ENCODE measurements at regions not wholly inside any gene's neighbourhood (a gene's known extent, or its start where the extent isn't known, plus 50 kb on each side); places are given as distances from the start of the nearest gene placed in this dataset.

GRCh38 chr19:31709476-31709875 is 360.2 kb upstream of the TSHZ3 start:
- peaks cover 6% of the 10 kb centered on the region for H3K27me3 Mint-ChIP-seq (ENCODE audit: insufficient read depth)
- H3K27ac Mint-ChIP-seq, result no peak overlapping the region
- peaks cover 34% of the 10 kb centered on the region for H3K9me3 Mint-ChIP-seq
- H3K36me3 Mint-ChIP-seq (ENCODE audit: low read depth), result no peaks in the 10 kb centered on the region
- TF ChIP-seq, protein P1, sequence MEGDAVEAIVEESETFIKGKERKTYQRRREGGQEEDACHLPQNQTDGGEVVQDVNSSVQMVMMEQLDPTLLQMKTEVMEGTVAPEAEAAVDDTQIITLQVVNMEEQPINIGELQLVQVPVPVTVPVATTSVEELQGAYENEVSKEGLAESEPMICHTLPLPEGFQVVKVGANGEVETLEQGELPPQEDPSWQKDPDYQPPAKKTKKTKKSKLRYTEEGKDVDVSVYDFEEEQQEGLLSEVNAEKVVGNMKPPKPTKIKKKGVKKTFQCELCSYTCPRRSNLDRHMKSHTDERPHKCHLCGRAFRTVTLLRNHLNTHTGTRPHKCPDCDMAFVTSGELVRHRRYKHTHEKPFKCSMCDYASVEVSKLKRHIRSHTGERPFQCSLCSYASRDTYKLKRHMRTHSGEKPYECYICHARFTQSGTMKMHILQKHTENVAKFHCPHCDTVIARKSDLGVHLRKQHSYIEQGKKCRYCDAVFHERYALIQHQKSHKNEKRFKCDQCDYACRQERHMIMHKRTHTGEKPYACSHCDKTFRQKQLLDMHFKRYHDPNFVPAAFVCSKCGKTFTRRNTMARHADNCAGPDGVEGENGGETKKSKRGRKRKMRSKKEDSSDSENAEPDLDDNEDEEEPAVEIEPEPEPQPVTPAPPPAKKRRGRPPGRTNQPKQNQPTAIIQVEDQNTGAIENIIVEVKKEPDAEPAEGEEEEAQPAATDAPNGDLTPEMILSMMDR (IDR thresholded peaks at IDR 0.05), result no peak
- no peaks in the 10 kb centered on the region for H3K4me1 Mint-ChIP-seq (ENCODE audit: low read depth)
- DNase-seq, result no peak
- H3K4me3 Mint-ChIP-seq, result no peak overlapping the region

GRCh38 chr19:31715249-31715945 is 366.2 kb upstream of the TSHZ3 start:
- Mint-ChIP-seq H3K27ac (no peak overlapping the region), H3K4me1 (ENCODE audit: low read depth) (no peaks in the 10 kb centered on the region), H3K27me3 (ENCODE audit: insufficient read depth) (no peaks in the 10 kb centered on the region; the same call in none of the 2 replicates), H3K4me3 (no peak overlapping the region), H3K36me3 (ENCODE audit: low read depth) (no peaks in the 10 kb centered on the region), H3K9me3 (peaks cover 48% of the 10 kb centered on the region)
- no peak for DNase-seq
- TF ChIP-seq, protein P1 (IDR thresholded peaks at IDR 0.05), result no peak

GRCh38 chr19:31716826-31717225 is 367.6 kb upstream of the TSHZ3 start:
- no peak overlapping the region for H3K4me3 Mint-ChIP-seq
- no peak overlapping the region for H3K27ac Mint-ChIP-seq
- TF ChIP-seq, protein P1 (IDR thresholded peaks at IDR 0.05), result no peak
- H3K4me1 Mint-ChIP-seq (ENCODE audit: low read depth), result no peaks in the 10 kb centered on the region
- H3K36me3 Mint-ChIP-seq (ENCODE audit: low read depth), result no peaks in the 10 kb centered on the region
- H3K27me3 Mint-ChIP-seq (ENCODE audit: insufficient read depth), result no peaks in the 10 kb centered on the region; the same call in none of the 2 replicates
- DNase-seq, result no peak
- H3K9me3 Mint-ChIP-seq, result peaks cover 42% of the 10 kb centered on the region

- DNase-seq, result no peak
- H3K36me3 Mint-ChIP-seq (ENCODE audit: low read depth), result no peaks in the 10 kb centered on the region
- H3K4me3 Mint-ChIP-seq, result no peak overlapping the region
- no peak overlapping the region for H3K27ac Mint-ChIP-seq
- no peaks in the 10 kb centered on the region; the same call in none of the 2 replicates for H3K27me3 Mint-ChIP-seq (ENCODE audit: insufficient read depth)
- TF ChIP-seq, protein P1 (IDR thresholded peaks at IDR 0.05), result no peak
- H3K9me3 Mint-ChIP-seq, result peaks cover 39% of the 10 kb centered on the region
- H3K4me1 Mint-ChIP-seq (ENCODE audit: low read depth), result no peaks in the 10 kb centered on the region
Observed at GRCh38 chr19:31717269-31717923, 368.2 kb upstream of the TSHZ3 start.

DNA sequence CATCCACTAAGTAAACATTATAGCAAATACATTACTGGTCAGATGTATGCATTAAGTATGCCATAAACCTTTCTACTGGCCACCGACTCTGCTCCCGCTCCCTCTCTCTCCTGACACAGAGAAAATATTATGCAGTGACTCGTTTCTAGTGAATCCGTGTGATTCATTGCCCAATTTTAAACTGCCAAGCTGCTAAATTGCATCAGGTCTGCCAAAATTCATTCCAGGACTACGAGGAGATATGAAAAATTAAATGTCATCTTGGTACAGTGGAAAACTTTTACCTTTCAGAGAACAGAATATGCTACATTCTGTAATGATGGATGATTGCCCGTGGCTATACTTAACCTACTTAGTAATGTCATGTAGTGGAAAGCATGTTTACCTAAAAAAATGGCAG is 368.8 kb upstream of the TSHZ3 start:
- no peak overlapping the region for H3K27ac Mint-ChIP-seq
- H3K27me3 Mint-ChIP-seq (ENCODE audit: insufficient read depth), result no peaks in the 10 kb centered on the region; the same call in none of the 2 replicates
- TF ChIP-seq, protein P1 (IDR thresholded peaks at IDR 0.05), result no peak
- H3K4me1 Mint-ChIP-seq (ENCODE audit: low read depth), result no peaks in the 10 kb centered on the region
- H3K36me3 Mint-ChIP-seq (ENCODE audit: low read depth), result no peaks in the 10 kb centered on the region
- H3K4me3 Mint-ChIP-seq, result no peak overlapping the region
- no peak for DNase-seq
- peaks cover 39% of the 10 kb centered on the region for H3K9me3 Mint-ChIP-seq

Measured in HFFc6 (cell line).